Neural cell (in vitro differentiated cells): ENCODE measurements at regions not wholly inside any gene's neighbourhood (a gene's known extent, or its start where the extent isn't known, plus 50 kb on each side); places are given as distances from the start of the nearest gene placed in this dataset.

ENCODE experiments used
- H2AFZ ChIP-seq: fragments of 200-600, 300-800 bp; sonication (generic), shearing (Covaris generic); 2 replicates; pipeline ENCODE4 v1.6.0; 2014; ENCODE audit warnings: low read depth, mild to moderate bottlenecking, antibody characterized with exemption, low read length, moderate library complexity
- H3F3A ChIP-seq: fragments of 200-600 bp; shearing (Covaris generic); 2 replicates; pipeline ENCODE4 v1.6.1; 2016; ENCODE audit warnings: mild to moderate bottlenecking, moderate library complexity, mixed read lengths, antibody characterized with exemption, low read length; ENCODE audit not compliant: insufficient read depth, poor library complexity, severe bottlenecking
- H3K27ac ChIP-seq: fragments of 200-600, 300-800 bp; sonication (generic), shearing (Covaris generic); 2 replicates; pipeline ENCODE4 v1.5.1; 2014; ENCODE audit warnings: mild to moderate bottlenecking, low read length, moderate library complexity
- H3K27me3 ChIP-seq: fragments of 300-800, 200-600 bp; sonication (generic), shearing (Covaris generic); 2 replicates; pipeline ENCODE4 v1.6.0; 2014; ENCODE audit warnings: mild to moderate bottlenecking, low read depth, low read length, moderate library complexity; ENCODE audit not compliant: insufficient read depth
- H3K36me3 ChIP-seq: fragments of 300-800, 200-600 bp; sonication (generic), shearing (Covaris generic); 2 replicates; pipeline ENCODE4 v1.5.1; 2014; ENCODE audit warnings: mild to moderate bottlenecking, antibody characterized with exemption, low read length, moderate library complexity; ENCODE audit not compliant: insufficient read depth
- H3K4me2 ChIP-seq: fragments of 300-800, 200-600 bp; sonication (generic), shearing (Covaris generic); 2 replicates; pipeline ENCODE4 v1.6.0; 2014; ENCODE audit warnings: mild to moderate bottlenecking, low read length
- H3K4me3 ChIP-seq: fragments of 300-800, 200-600 bp; sonication (generic), shearing (Covaris generic); 2 replicates; pipeline ENCODE4 v1.5.1; 2014; ENCODE audit warnings: mild to moderate bottlenecking, low read length, moderate library complexity
- H3K79me2 ChIP-seq: fragments of 200-600 bp; shearing (Covaris generic); replicated peaks from 2 replicates; pipeline ENCODE4 v1.6.0; 2014; ENCODE audit warnings: mild to moderate bottlenecking, low read length, moderate library complexity; ENCODE audit not compliant: insufficient read depth
- H3K9ac ChIP-seq: fragments of 300-800, 200-600 bp; sonication (generic), shearing (Covaris generic); 2 replicates; pipeline ENCODE4 v1.6.1; 2016; ENCODE audit warnings: mild to moderate bottlenecking, low read length, mixed read lengths
- H3K9me2 ChIP-seq: fragments of 200-600 bp; shearing (Covaris generic); 2 replicates; pipeline ENCODE4 v1.6.1; 2016; ENCODE audit warnings: mild to moderate bottlenecking, low read length, mixed read lengths; ENCODE audit not compliant: insufficient read depth
- H3K9me3 ChIP-seq: fragments of 200-600, 300-800 bp; sonication (generic), shearing (Covaris generic); 2 replicates; pipeline ENCODE4 v1.6.1; 2016; ENCODE audit warnings: mild to moderate bottlenecking, mixed run types, low read length, moderate library complexity, mixed read lengths
- H4K20me1 ChIP-seq: fragments of 200-600 bp; shearing (Covaris generic); 2 replicates; pipeline ENCODE4 v1.6.1; 2016; ENCODE audit warnings: mild to moderate bottlenecking, mixed run types; ENCODE audit not compliant: insufficient read depth
- EP300 ChIP-seq: fragments of 450-650 bp; conservative IDR thresholded peaks from 2 replicates; pipeline ENCODE4 v1.6.1; 2014; ENCODE audit warnings: antibody characterized with exemption, mild to moderate bottlenecking, moderate library complexity; ENCODE audit not compliant: poor library complexity, severe bottlenecking
- EZH2 ChIP-seq: fragments of 200-600, 300-800 bp; shearing (Covaris generic), sonication (generic); IDR thresholded peaks from 2 replicates; pipeline ENCODE4 v1.6.1; 2014; ENCODE audit warnings: antibody characterized with exemption, low read length, borderline replicate concordance, mild to moderate bottlenecking; ENCODE audit not compliant: insufficient read depth, poor library complexity, severe bottlenecking
- MXI1 ChIP-seq: fragments of 450-650 bp; conservative IDR thresholded peaks from 2 replicates; pipeline ENCODE4 v1.6.1; 2014; ENCODE audit warnings: antibody characterized with exemption, mild to moderate bottlenecking; ENCODE audit not compliant: poor library complexity, severe bottlenecking
- POLR2AphosphoS5 ChIP-seq: IDR thresholded peaks from 2 replicates; pipeline ENCODE4 v1.6.1; 2012
- RAD21 ChIP-seq: fragments of 450-650 bp; conservative IDR thresholded peaks from 2 replicates; pipeline ENCODE4 v1.6.1; 2014; ENCODE audit warnings: antibody characterized with exemption, mild to moderate bottlenecking, moderate library complexity
- REST ChIP-seq: IDR thresholded peaks from 2 replicates; pipeline ENCODE4 v1.6.1; 2012; ENCODE audit warnings: borderline replicate concordance
- SMC3 ChIP-seq: fragments of 450-650 bp; conservative IDR thresholded peaks from 2 replicates; pipeline ENCODE4 v1.6.1; 2014; ENCODE audit warnings: antibody characterized with exemption, mild to moderate bottlenecking, moderate library complexity; ENCODE audit not compliant: poor library complexity
- TAF1 ChIP-seq: IDR thresholded peaks from 2 replicates; pipeline ENCODE4 v1.6.1; 2012; ENCODE audit warnings: low read depth
- TF ChIP-seq, protein P1 (sequence below): fragments of 450-650 bp; IDR thresholded peaks from 2 replicates; pipeline ENCODE4 v1.5.1; 2014; ENCODE audit warnings: antibody characterized with exemption, mild to moderate bottlenecking, moderate library complexity; ENCODE audit not compliant: poor library complexity, severe bottlenecking

DNA sequence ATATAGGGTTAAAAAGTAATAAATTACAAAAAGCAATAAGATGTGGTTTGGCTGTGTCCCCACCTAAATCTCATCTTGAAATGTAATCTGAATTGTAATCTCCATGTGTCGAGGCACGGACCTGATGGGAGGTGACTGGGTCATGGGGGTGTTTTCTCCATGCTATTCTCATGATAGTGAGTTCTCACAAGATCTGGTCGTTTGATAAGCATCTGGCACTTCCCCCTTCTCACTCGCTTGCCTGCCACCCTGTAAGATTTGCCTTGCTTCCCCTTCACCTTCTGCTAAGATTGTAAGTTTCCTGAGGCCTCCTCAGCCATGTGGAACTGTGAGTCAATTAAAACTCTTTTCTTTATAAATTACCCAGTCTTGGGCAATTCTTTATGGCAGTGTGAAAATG is 577.4 kb downstream of the TBC1D4 start:
- no peak overlapping the region for H2AFZ ChIP-seq
- no peak overlapping the region for H3K4me3 ChIP-seq
- TF ChIP-seq POLR2AphosphoS5: no peak
- TF ChIP-seq REST: no peak
- TF ChIP-seq, protein P1, sequence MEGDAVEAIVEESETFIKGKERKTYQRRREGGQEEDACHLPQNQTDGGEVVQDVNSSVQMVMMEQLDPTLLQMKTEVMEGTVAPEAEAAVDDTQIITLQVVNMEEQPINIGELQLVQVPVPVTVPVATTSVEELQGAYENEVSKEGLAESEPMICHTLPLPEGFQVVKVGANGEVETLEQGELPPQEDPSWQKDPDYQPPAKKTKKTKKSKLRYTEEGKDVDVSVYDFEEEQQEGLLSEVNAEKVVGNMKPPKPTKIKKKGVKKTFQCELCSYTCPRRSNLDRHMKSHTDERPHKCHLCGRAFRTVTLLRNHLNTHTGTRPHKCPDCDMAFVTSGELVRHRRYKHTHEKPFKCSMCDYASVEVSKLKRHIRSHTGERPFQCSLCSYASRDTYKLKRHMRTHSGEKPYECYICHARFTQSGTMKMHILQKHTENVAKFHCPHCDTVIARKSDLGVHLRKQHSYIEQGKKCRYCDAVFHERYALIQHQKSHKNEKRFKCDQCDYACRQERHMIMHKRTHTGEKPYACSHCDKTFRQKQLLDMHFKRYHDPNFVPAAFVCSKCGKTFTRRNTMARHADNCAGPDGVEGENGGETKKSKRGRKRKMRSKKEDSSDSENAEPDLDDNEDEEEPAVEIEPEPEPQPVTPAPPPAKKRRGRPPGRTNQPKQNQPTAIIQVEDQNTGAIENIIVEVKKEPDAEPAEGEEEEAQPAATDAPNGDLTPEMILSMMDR: no peak
- no peak for TF ChIP-seq EZH2
- no peak for TF ChIP-seq RAD21
- no peak for TF ChIP-seq EP300
- H3F3A ChIP-seq: no peaks in the 10 kb centered on the region
- no peaks in the 10 kb centered on the region for H3K79me2 ChIP-seq
- H3K9me3 ChIP-seq: no peaks in the 10 kb centered on the region
- H3K4me2 ChIP-seq: no peak overlapping the region
- H4K20me1 ChIP-seq: no peaks in the 10 kb centered on the region
- no peak overlapping the region for H3K9ac ChIP-seq
- H3K27me3 ChIP-seq: no peaks in the 10 kb centered on the region
- no peak overlapping the region for H3K27ac ChIP-seq
- no peaks in the 10 kb centered on the region for H3K36me3 ChIP-seq
- H3K9me2 ChIP-seq: no peaks in the 10 kb centered on the region

- H3K27me3 ChIP-seq: no peaks in the 10 kb centered on the region
- no peaks in the 10 kb centered on the region for H3K79me2 ChIP-seq
- H3K27ac ChIP-seq: no peak overlapping the region
- no peak overlapping the region for H3K9ac ChIP-seq
- TF ChIP-seq, protein P1: no peak
- TF ChIP-seq TAF1 (no peak), POLR2AphosphoS5 (peak; percentile 79), REST (no peak), SMC3 (no peak), RAD21 (no peak), MXI1 (no peak), EP300 (peak; percentile 88), EZH2 (no peak)
- H3K4me3 ChIP-seq: no peak overlapping the region
- H4K20me1 ChIP-seq: no peaks in the 10 kb centered on the region
- no peak overlapping the region for H2AFZ ChIP-seq
- no peaks in the 10 kb centered on the region for H3K36me3 ChIP-seq
- no peak overlapping the region for H3K4me2 ChIP-seq
- no peaks in the 10 kb centered on the region for H3K9me3 ChIP-seq
- H3K9me2 ChIP-seq: no peaks in the 10 kb centered on the region
- H3F3A ChIP-seq: no peaks in the 10 kb centered on the region
Measured at GRCh38 chr13:74895042-74895796, 586.8 kb downstream of the TBC1D4 start.
